Tibial nerve (tissue), 4 donors: ENCODE measurements at regions not wholly inside any gene's neighbourhood (a gene's known extent, or its start where the extent isn't known, plus 50 kb on each side); places are given as distances from the start of the nearest gene placed in this dataset.

Experiments
- DNase-seq, 2 donors: peaks; one replicate each; pipeline ENCODE4 v3.0.0-alpha.2; 2019; ENCODE audit warnings: low spot score in 2 of 2
- H3K27ac ChIP-seq, 4 donors: fragments of 200-600 bp; sonication (generic) in 3 of 4; one replicate each; pipeline ENCODE4 v1.5.1; 2017 to 2019; ENCODE audit warnings: mild to moderate bottlenecking in 1 of 4
- H3K27me3 ChIP-seq, 2 donors: fragments of 200-600 bp; sonication (generic) in 1 of 2; one replicate each; pipeline versions ENCODE4 v1.5.1 to v1.6.0; 2017 to 2019
- H3K36me3 ChIP-seq, 3 donors: fragments of 200-600 bp; sonication (generic); one replicate each; pipeline ENCODE4 v1.5.1; 2018 to 2019
- H3K4me1 ChIP-seq, 4 donors: fragments of 200-600 bp; sonication (generic) in 3 of 4; one replicate each; pipeline ENCODE4 v1.5.1; 2017 to 2019
- H3K4me3 ChIP-seq, 4 donors: fragments of 200-600 bp; sonication (generic) in 3 of 4; one replicate each; pipeline ENCODE4 v1.5.1; 2017 to 2019; ENCODE audit warnings: mild to moderate bottlenecking in 1 of 4, moderate library complexity in 1 of 4
- H3K9me3 ChIP-seq, 4 donors: fragments of 200-600 bp; sonication (generic) in 3 of 4; one replicate each; pipeline ENCODE4 v1.5.1; 2017 to 2019
- CTCF ChIP-seq, 5 experiments: fragments of 200-600 bp in 3 of 5; fragments of 450-650 bp in 2 of 5; sonication (generic) in 3 of 5; IDR thresholded peaks; one replicate each; pipeline ENCODE4 v1.5.1; 2016 to 2019; ENCODE audit warnings: antibody characterized with exemption in 5 of 5, mild to moderate bottlenecking in 3 of 5, moderate library complexity in 2 of 5
- EP300 ChIP-seq, 2 donors: sonication (generic); formaldehyde crosslinking; IDR thresholded peaks; one replicate each; pipeline ENCODE4 v1.6.1; 2017; ENCODE audit warnings: antibody characterized with exemption in 2 of 2, mild to moderate bottlenecking in 1 of 2
- POLR2A ChIP-seq, 2 donors: fragments of 450-650 bp; IDR thresholded peaks; one replicate each; pipeline ENCODE4 v1.6.1; 2017; ENCODE audit warnings: antibody characterized with exemption in 2 of 2, mild to moderate bottlenecking in 2 of 2, moderate library complexity in 2 of 2
- WGBS, 2 donors: methylation state at CpG; one replicate each; pipeline ENCODE4 v1.1.5; 2018; 5-methylcytosine and 5-hydroxymethylcytosine counted together

GRCh38 chr10:1960982-1961381 is 223.7 kb upstream of the ADARB2 start:
- no peak for DNase-seq
- TF ChIP-seq CTCF (IDR thresholded peaks at IDR 0.05) (no peak), POLR2A (IDR thresholded peaks at IDR 0.05) (no peak), EP300 (IDR thresholded peaks at IDR 0.05) (no peak)
- H3K27ac ChIP-seq, result no peak overlapping the region
- H3K36me3 ChIP-seq, result no peaks in the 10 kb centered on the region
- H3K9me3 ChIP-seq, result peaks cover 0 to 3% (median 0%) of the 10 kb centered on the region in 4 donors
- H3K4me3 ChIP-seq, result no peak overlapping the region
- 86 to 93% methylated on average over 2 of the region's 2 CpGs for WGBS, 2 donors
- no peaks in the 10 kb centered on the region for H3K27me3 ChIP-seq
- no peaks in the 10 kb centered on the region for H3K4me1 ChIP-seq

GRCh38 chr10:1957057-1957456 is 219.7 kb upstream of the ADARB2 start:
- TF ChIP-seq EP300 (IDR thresholded peaks at IDR 0.05) (no peak), CTCF (IDR thresholded peaks at IDR 0.05) (no peak), POLR2A (IDR thresholded peaks at IDR 0.05) (no peak)
- Histone ChIP-seq H3K4me3 (no peak overlapping the region), H3K9me3 (peaks cover 0 to 4% (median 0%) of the 10 kb centered on the region in 4 donors), H3K27me3 (no peaks in the 10 kb centered on the region), H3K27ac (no peak overlapping the region), H3K4me1 (no peaks in the 10 kb centered on the region), H3K36me3 (no peaks in the 10 kb centered on the region)
- no peak for DNase-seq
- WGBS, 2 donors, result 61 to 78% methylated on average over 4 of the region's 4 CpGs

- WGBS, 2 donors, result 51 to 58% methylated on average over 3 of the region's 3 CpGs
- Histone ChIP-seq H3K36me3 (no peaks in the 10 kb centered on the region), H3K27ac (no peak overlapping the region), H3K4me1 (no peaks in the 10 kb centered on the region), H3K27me3 (no peaks in the 10 kb centered on the region), H3K9me3 (peaks cover 0 to 4% (median 0%) of the 10 kb centered on the region in 4 donors), H3K4me3 (no peak overlapping the region)
- no peak for TF ChIP-seq CTCF (IDR thresholded peaks at IDR 0.05)
- no peak for TF ChIP-seq POLR2A (IDR thresholded peaks at IDR 0.05)
- TF ChIP-seq EP300 (IDR thresholded peaks at IDR 0.05), result no peak
- DNase-seq, result no peak
These were observed 217.0 kb upstream of the ADARB2 start for GRCh38 chr10:1954300-1954699.

GRCh38 chr10:1952126-1953095 is 215.1 kb upstream of the ADARB2 start:
- TF ChIP-seq CTCF (IDR thresholded peaks at IDR 0.05), result no peak
- TF ChIP-seq POLR2A (IDR thresholded peaks at IDR 0.05), result no peak
- TF ChIP-seq EP300 (IDR thresholded peaks at IDR 0.05), result no peak
- WGBS, 2 donors, result 94 to 95% methylated on average over 55 of the region's 55 CpGs
- no peak overlapping the region for H3K4me3 ChIP-seq
- no peak overlapping the region for H3K27ac ChIP-seq
- no peaks in the 10 kb centered on the region for H3K4me1 ChIP-seq
- DNase-seq, result no peak
- peaks cover 0 to 4% (median 0%) of the 10 kb centered on the region in 4 donors for H3K9me3 ChIP-seq
- H3K27me3 ChIP-seq, result no peaks in the 10 kb centered on the region
- no peaks in the 10 kb centered on the region for H3K36me3 ChIP-seq

GRCh38 chr10:1950803-1951495 is 213.6 kb upstream of the ADARB2 start:
- no peak overlapping the region for H3K27ac ChIP-seq
- no peaks in the 10 kb centered on the region for H3K36me3 ChIP-seq
- 54 to 60% methylated on average over 7 of the region's 7 CpGs for WGBS, 2 donors
- no peaks in the 10 kb centered on the region for H3K27me3 ChIP-seq
- no peak for TF ChIP-seq CTCF (IDR thresholded peaks at IDR 0.05)
- DNase-seq, result no peak
- no peaks in the 10 kb centered on the region for H3K4me1 ChIP-seq
- no peak overlapping the region for H3K4me3 ChIP-seq
- peaks cover 0 to 4% (median 0%) of the 10 kb centered on the region in 4 donors for H3K9me3 ChIP-seq
